ENCODE measurements at regions not wholly inside any gene's neighbourhood (a gene's known extent, or its start where the extent isn't known, plus 50 kb on each side); places are given as distances from the start of the nearest gene placed in this dataset.
A peak's percentile ranks its signal among the peaks of the same experiment; 100 is the strongest.

- no peak overlapping the region for H3K27ac Mint-ChIP-seq (ENCODE audit: unreplicated experiment)
- TF ChIP-seq CTCF (IDR thresholded peaks at IDR 0.05) = no peak
- no peaks in the 10 kb centered on the region for H3K9me3 Mint-ChIP-seq (ENCODE audit: low read depth)
- H3K4me3 Mint-ChIP-seq (ENCODE audit: unreplicated experiment) = no peak overlapping the region
- H3K36me3 Mint-ChIP-seq (ENCODE audit: low read depth) = no peaks in the 10 kb centered on the region
- H3K4me1 Mint-ChIP-seq (ENCODE audit: low read depth) = no peaks in the 10 kb centered on the region
- peaks cover 8% of the 10 kb centered on the region for H3K27me3 Mint-ChIP-seq (ENCODE audit: low read depth)
- no peak for DNase-seq (ENCODE audit: low spot score)
Observed at GRCh38 chr4:129498626-129499025, 402.7 kb downstream of the C4orf33 start.

- TF ChIP-seq CTCF (IDR thresholded peaks at IDR 0.05) = no peak
- Mint-ChIP-seq H3K27ac (ENCODE audit: unreplicated experiment) (no peak overlapping the region), H3K9me3 (ENCODE audit: low read depth) (no peaks in the 10 kb centered on the region), H3K4me3 (ENCODE audit: unreplicated experiment) (no peak overlapping the region), H3K4me1 (ENCODE audit: low read depth) (no peaks in the 10 kb centered on the region), H3K27me3 (ENCODE audit: low read depth) (no peaks in the 10 kb centered on the region), H3K36me3 (ENCODE audit: low read depth) (no peaks in the 10 kb centered on the region)
- no peak for DNase-seq (ENCODE audit: low spot score)
Observed at GRCh38 chr4:129514852-129515251, 418.9 kb downstream of the C4orf33 start.

- no peak for TF ChIP-seq CTCF (IDR thresholded peaks at IDR 0.05)
- DNase-seq (ENCODE audit: low spot score) = no peak
- H3K27me3 Mint-ChIP-seq (ENCODE audit: low read depth) = peaks cover 2% of the 10 kb centered on the region
- no peaks in the 10 kb centered on the region for H3K4me1 Mint-ChIP-seq (ENCODE audit: low read depth)
- H3K27ac Mint-ChIP-seq (ENCODE audit: unreplicated experiment) = no peak overlapping the region
- no peaks in the 10 kb centered on the region for H3K36me3 Mint-ChIP-seq (ENCODE audit: low read depth)
- H3K9me3 Mint-ChIP-seq (ENCODE audit: low read depth) = no peaks in the 10 kb centered on the region
- H3K4me3 Mint-ChIP-seq (ENCODE audit: unreplicated experiment) = no peak overlapping the region
Observed at GRCh38 chr4:129515356-129515755, 419.4 kb downstream of the C4orf33 start.

GRCh38 chr4:129526812-129527211, 430.9 kb downstream of the C4orf33 start:
- DNase-seq (ENCODE audit: low spot score) = no peak
- H3K27ac Mint-ChIP-seq (ENCODE audit: unreplicated experiment) = no peak overlapping the region
- H3K4me3 Mint-ChIP-seq (ENCODE audit: unreplicated experiment) = no peak overlapping the region
- peak; percentile 65 for TF ChIP-seq CTCF (IDR thresholded peaks at IDR 0.05)
- no peaks in the 10 kb centered on the region for H3K4me1 Mint-ChIP-seq (ENCODE audit: low read depth)
- H3K27me3 Mint-ChIP-seq (ENCODE audit: low read depth) = peaks cover 8% of the 10 kb centered on the region
- no peaks in the 10 kb centered on the region for H3K9me3 Mint-ChIP-seq (ENCODE audit: low read depth)
- H3K36me3 Mint-ChIP-seq (ENCODE audit: low read depth) = no peaks in the 10 kb centered on the region

GRCh38 chr4:129531253-129531652, 435.3 kb downstream of the C4orf33 start:
- H3K4me1 Mint-ChIP-seq (ENCODE audit: low read depth) = no peaks in the 10 kb centered on the region
- no peak for TF ChIP-seq CTCF (IDR thresholded peaks at IDR 0.05)
- no peak for DNase-seq (ENCODE audit: low spot score)
- H3K27ac Mint-ChIP-seq (ENCODE audit: unreplicated experiment) = no peak overlapping the region
- no peak overlapping the region for H3K4me3 Mint-ChIP-seq (ENCODE audit: unreplicated experiment)
- H3K36me3 Mint-ChIP-seq (ENCODE audit: low read depth) = no peaks in the 10 kb centered on the region
- no peaks in the 10 kb centered on the region for H3K9me3 Mint-ChIP-seq (ENCODE audit: low read depth)
- H3K27me3 Mint-ChIP-seq (ENCODE audit: low read depth) = peaks cover 5% of the 10 kb centered on the region

Measured in chondrocyte (in vitro differentiated cells).